Esophagus squamous epithelium (tissue), 5 donors: ENCODE measurements at regions not wholly inside any gene's neighbourhood (a gene's known extent, or its start where the extent isn't known, plus 50 kb on each side); places are given as distances from the start of the nearest gene placed in this dataset.
"Not testable (repeated sequence)": the region's sequence is repeated elsewhere in the genome, so short reads cannot be mapped to it uniquely, and the experiment has no call there.

ENCODE experiments used
- DNase-seq: peaks from one replicate; lab custom pipeline; 2025; lab: John Stamatoyannopoulos, UW
- H3K27ac ChIP-seq, 4 donors: fragments of 200-600 bp; sonication (generic); one replicate each; pipeline ENCODE4 v1.5.1; 2016 to 2019; ENCODE audit warnings: mild to moderate bottlenecking in 1 of 4
- H3K27me3 ChIP-seq, 4 donors: fragments of 200-600 bp; sonication (generic); 1 replicate in 3 of 4; 2 replicates in 1 of 4; pipeline versions ENCODE4 v1.5.1 to v1.6.0; 2017 to 2021; ENCODE audit warnings: antibody characterized with exemption in 1 of 4
- H3K36me3 ChIP-seq, 3 donors: fragments of 200-600 bp; sonication (generic); one replicate each; pipeline ENCODE4 v1.5.1; 2016 to 2019
- H3K4me1 ChIP-seq, 3 donors: fragments of 200-600 bp; sonication (generic); one replicate each; pipeline ENCODE4 v1.5.1; 2017 to 2019
- H3K4me3 ChIP-seq, 4 donors: fragments of 200-600 bp; sonication (generic); 1 replicate in 3 of 4; 2 replicates in 1 of 4; pipeline ENCODE4 v1.5.1; 2016 to 2019; ENCODE audit warnings: mild to moderate bottlenecking in 2 of 4, moderate library complexity in 1 of 4
- H3K9me3 ChIP-seq, 3 donors: fragments of 200-600 bp; sonication (generic); one replicate each; pipeline ENCODE4 v1.5.1; 2016 to 2019
- CTCF ChIP-seq, 6 experiments: fragments of 450-650 bp in 4 of 6; fragments of 200-600 bp in 2 of 6; sonication (generic) in 2 of 6; IDR thresholded peaks; one replicate each; pipeline ENCODE4 v1.5.1; 2016 to 2019; ENCODE audit warnings: antibody characterized with exemption in 6 of 6, mild to moderate bottlenecking in 4 of 6, moderate library complexity in 4 of 6
- POLR2A ChIP-seq, 4 donors: fragments of 450-650 bp; IDR thresholded peaks; one replicate each; pipeline ENCODE4 v1.6.1; 2017; ENCODE audit warnings: antibody characterized with exemption in 4 of 4, mild to moderate bottlenecking in 4 of 4, moderate library complexity in 3 of 4
- WGBS, 2 donors: methylation state at CpG; one replicate each; pipeline ENCODE4 v1.1.5; 2018; 5-methylcytosine and 5-hydroxymethylcytosine counted together
- intact Hi-C: fragments of 100-400 bp; cut with DNase I; formaldehyde crosslinking; loops from one replicate; pipeline ENCODE4 v1.15.0; 2022
- donor health status: DM: yes; HTN: yes; CAD: no.

GRCh38 chr9:102507044-102507687, 488.0 kb upstream of the CYLC2 start:
- no peak overlapping the region for H3K4me3 ChIP-seq
- H3K27me3 ChIP-seq: no peaks in the 10 kb centered on the region
- H3K9me3 ChIP-seq: no peaks in the 10 kb centered on the region
- TF ChIP-seq CTCF (IDR thresholded peaks at IDR 0.05) (no peak), POLR2A (IDR thresholded peaks at IDR 0.05) (no peak)
- WGBS, 2 donors: 38 to 59% methylated on average over 2 of the region's 2 CpGs
- H3K4me1 ChIP-seq: no peaks in the 10 kb centered on the region
- H3K36me3 ChIP-seq: no peaks in the 10 kb centered on the region
- intact Hi-C loops: no loop called here
- no peak for DNase-seq
- no peak overlapping the region for H3K27ac ChIP-seq

GRCh38 chr9:102506406-102506805, 488.7 kb upstream of the CYLC2 start:
- no peaks in the 10 kb centered on the region for H3K27me3 ChIP-seq
- no peaks in the 10 kb centered on the region for H3K36me3 ChIP-seq
- H3K27ac ChIP-seq: no peak overlapping the region
- no peak for TF ChIP-seq POLR2A (IDR thresholded peaks at IDR 0.05)
- no peak for TF ChIP-seq CTCF (IDR thresholded peaks at IDR 0.05)
- intact Hi-C loops: no loop called here
- 20 to 35% methylated on average over 1 of the region's 1 CpG for WGBS, 2 donors
- no peaks in the 10 kb centered on the region for H3K9me3 ChIP-seq
- H3K4me1 ChIP-seq: no peaks in the 10 kb centered on the region
- no peak overlapping the region for H3K4me3 ChIP-seq
- no peak for DNase-seq

- intact Hi-C loops: no loop called here
- H3K27me3 ChIP-seq: no peaks in the 10 kb centered on the region
Observed at GRCh38 chr9:102499468-102499867, 495.7 kb upstream of the CYLC2 start.

GRCh38 chr9:102497709-102498108, 497.4 kb upstream of the CYLC2 start:
- TF ChIP-seq CTCF (IDR thresholded peaks at IDR 0.05) (no peak), POLR2A (IDR thresholded peaks at IDR 0.05) (no peak)
- no peak for DNase-seq
- no peaks in the 10 kb centered on the region for H3K4me1 ChIP-seq
- H3K27me3 ChIP-seq: no peaks in the 10 kb centered on the region
- H3K9me3 ChIP-seq: no peaks in the 10 kb centered on the region
- H3K36me3 ChIP-seq: no peaks in the 10 kb centered on the region
- intact Hi-C loops: no loop called here
- no peak overlapping the region for H3K4me3 ChIP-seq
- H3K27ac ChIP-seq: no peak overlapping the region
- 70 to 73% methylated on average over 9 of the region's 9 CpGs for WGBS, 2 donors

More at GRCh38 chr9:102499468-102499867, 495.7 kb upstream of the CYLC2 start:
- H3K36me3 ChIP-seq: no peaks in the 10 kb centered on the region
- H3K4me3 ChIP-seq: no peak overlapping the region
- H3K4me1 ChIP-seq: no peaks in the 10 kb centered on the region
- no peak for DNase-seq
- no peak for TF ChIP-seq POLR2A (IDR thresholded peaks at IDR 0.05)
- TF ChIP-seq CTCF (IDR thresholded peaks at IDR 0.05): no peak
- no peaks in the 10 kb centered on the region for H3K9me3 ChIP-seq
- H3K27ac ChIP-seq: no peak overlapping the region
- WGBS, 2 donors: 27 to 32% methylated on average over 1 of the region's 1 CpG

GRCh38 chr9:102486976-102487375, 508.2 kb upstream of the CYLC2 start:
- H3K9me3 ChIP-seq, H3K36me3 ChIP-seq, H3K27ac ChIP-seq, H3K4me3 ChIP-seq, intact Hi-C loops, DNase-seq, H3K4me1 ChIP-seq, H3K27me3 ChIP-seq: not testable (repeated sequence)
- no CpG with 5 or more reads among the region's 25 CpGs for WGBS, 2 donors

GRCh38 chr9:102483651-102484050, 511.5 kb upstream of the CYLC2 start:
- H3K4me1 ChIP-seq: no peaks in the 10 kb centered on the region
- no peak overlapping the region for H3K4me3 ChIP-seq
- TF ChIP-seq CTCF (IDR thresholded peaks at IDR 0.05) (no peak), POLR2A (IDR thresholded peaks at IDR 0.05) (no peak)
- H3K36me3 ChIP-seq: no peaks in the 10 kb centered on the region
- H3K27ac ChIP-seq: no peak overlapping the region
- DNase-seq: no peak
- intact Hi-C loops: no loop called here
- no peaks in the 10 kb centered on the region for H3K27me3 ChIP-seq
- H3K9me3 ChIP-seq: peaks cover 0 to 5% (median 0%) of the 10 kb centered on the region in 3 donors
- WGBS, 2 donors: 33 to 41% methylated on average over 1 of the region's 1 CpG
